ENCODE measurements at regions not wholly inside any gene's neighbourhood (a gene's known extent, or its start where the extent isn't known, plus 50 kb on each side); places are given as distances from the start of the nearest gene placed in this dataset.

DNA sequence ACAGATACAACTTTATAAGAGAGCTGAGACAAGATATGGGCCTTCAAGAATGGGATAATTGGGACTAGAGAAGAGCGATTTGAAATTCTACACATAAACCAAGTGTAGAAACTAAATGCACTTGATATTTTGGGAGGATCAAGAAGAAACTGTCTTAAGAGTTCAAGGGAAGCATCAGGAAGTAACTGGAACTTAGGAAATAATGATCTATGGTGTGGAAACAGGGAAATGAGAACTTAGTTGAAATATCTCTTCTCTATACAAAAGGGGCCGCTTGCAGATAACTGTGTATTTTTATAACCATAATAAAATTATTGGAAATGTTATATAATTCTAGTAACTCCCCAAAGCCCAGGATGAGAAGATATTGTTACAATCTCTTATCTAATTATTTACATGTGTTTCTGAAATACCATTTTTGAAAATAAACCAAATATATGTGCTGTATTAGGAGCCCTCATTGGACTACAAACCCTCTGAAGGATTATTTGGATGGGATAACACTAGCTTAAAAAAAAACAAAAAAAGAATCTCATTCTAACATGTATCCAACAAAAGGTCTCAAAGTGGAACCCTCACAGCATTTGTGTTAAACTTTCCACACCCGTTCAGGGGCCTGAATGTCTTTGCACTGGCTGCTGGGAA is 84.7 kb upstream of the FLRT2 start:
- Histone ChIP-seq H3K27ac (ENCODE audit: low read depth, low read length) (no peak overlapping the region), H3K4me1 (ENCODE audit: control insufficient read depth in 1 of 2, insufficient read depth in 2 of 2, low read length in 2 of 2) (no peaks in the 10 kb centered on the region), H3K36me3 (ENCODE audit: control insufficient read depth in 1 of 2, insufficient read depth in 2 of 2, low read length in 2 of 2) (no peaks in the 10 kb centered on the region), H3K27me3 (ENCODE audit: control insufficient read depth in 1 of 2, insufficient read depth in 2 of 2, low read length in 2 of 2) (no peaks in the 10 kb centered on the region), H3K9ac (ENCODE audit: low read depth in 1 of 2, low read length in 2 of 2) (no peak overlapping the region), H3K9me3 (ENCODE audit: control insufficient read depth in 1 of 2, low read length in 2 of 2) (peaks cover 0 to 9% of the 10 kb centered on the region in 2 donors), H3K4me3 (ENCODE audit: low read depth in 1 of 2, low read length in 2 of 2) (no peak overlapping the region)

DNA sequence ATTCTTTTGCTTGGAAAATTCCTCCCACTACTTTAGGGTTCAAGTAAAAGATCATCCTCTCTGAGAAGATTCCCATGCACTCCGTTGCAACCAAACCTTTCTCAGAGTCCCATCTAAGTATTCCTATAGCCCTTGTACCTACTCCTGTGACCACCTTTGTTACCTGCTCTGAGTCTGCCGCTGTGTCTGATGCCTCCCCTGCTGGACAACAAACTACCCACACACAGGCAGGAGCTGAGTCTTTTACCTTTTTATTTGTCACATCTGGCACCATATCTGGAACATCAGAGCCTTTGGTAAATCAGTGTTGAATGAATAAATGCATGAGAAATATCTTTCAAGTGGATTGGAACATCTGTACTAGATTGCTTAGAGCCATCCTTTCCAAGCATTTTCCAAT is 82.1 kb upstream of the FLRT2 start:
- no peak overlapping the region for H3K9ac ChIP-seq (ENCODE audit: low read depth in 1 of 2, low read length in 2 of 2)
- no peaks in the 10 kb centered on the region for H3K27me3 ChIP-seq (ENCODE audit: control insufficient read depth in 1 of 2, insufficient read depth in 2 of 2, low read length in 2 of 2)
- no peak overlapping the region for H3K4me3 ChIP-seq (ENCODE audit: low read depth in 1 of 2, low read length in 2 of 2)
- no peaks in the 10 kb centered on the region for H3K36me3 ChIP-seq (ENCODE audit: control insufficient read depth in 1 of 2, insufficient read depth in 2 of 2, low read length in 2 of 2)
- peaks cover 0 to 12% of the 10 kb centered on the region in 2 donors for H3K9me3 ChIP-seq (ENCODE audit: control insufficient read depth in 1 of 2, low read length in 2 of 2)
- no peaks in the 10 kb centered on the region for H3K4me1 ChIP-seq (ENCODE audit: control insufficient read depth in 1 of 2, insufficient read depth in 2 of 2, low read length in 2 of 2)
- H3K27ac ChIP-seq (ENCODE audit: low read depth, low read length): no peak overlapping the region

DNA sequence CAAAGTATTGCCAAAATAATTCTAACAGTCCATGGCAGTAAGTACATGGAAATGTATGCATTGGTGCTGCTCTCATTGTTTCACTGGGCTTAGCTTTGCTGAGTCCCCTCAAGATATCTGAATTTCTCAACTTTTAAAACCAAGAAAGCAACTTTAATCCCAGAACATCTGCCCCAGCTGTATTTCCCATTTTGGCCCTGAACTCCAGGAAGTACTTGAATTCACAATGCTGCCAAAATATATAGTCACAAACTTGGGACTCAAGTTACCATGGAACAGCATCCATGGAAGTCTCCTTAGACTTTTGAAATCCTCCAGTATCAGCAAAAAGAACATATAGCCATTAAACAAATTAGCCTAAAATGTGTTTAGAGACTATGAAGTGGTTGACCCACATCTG is 78.5 kb upstream of the FLRT2 start:
- Histone ChIP-seq H3K27ac (ENCODE audit: low read depth, low read length) (no peak overlapping the region), H3K9me3 (ENCODE audit: control insufficient read depth in 1 of 2, low read length in 2 of 2) (peaks cover 0 to 6% of the 10 kb centered on the region in 2 donors), H3K4me1 (ENCODE audit: control insufficient read depth in 1 of 2, insufficient read depth in 2 of 2, low read length in 2 of 2) (no peaks in the 10 kb centered on the region), H3K9ac (ENCODE audit: low read depth in 1 of 2, low read length in 2 of 2) (no peak overlapping the region), H3K4me3 (ENCODE audit: low read depth in 1 of 2, low read length in 2 of 2) (no peak overlapping the region), H3K36me3 (ENCODE audit: control insufficient read depth in 1 of 2, insufficient read depth in 2 of 2, low read length in 2 of 2) (no peaks in the 10 kb centered on the region), H3K27me3 (ENCODE audit: control insufficient read depth in 1 of 2, insufficient read depth in 2 of 2, low read length in 2 of 2) (no peaks in the 10 kb centered on the region)

DNA sequence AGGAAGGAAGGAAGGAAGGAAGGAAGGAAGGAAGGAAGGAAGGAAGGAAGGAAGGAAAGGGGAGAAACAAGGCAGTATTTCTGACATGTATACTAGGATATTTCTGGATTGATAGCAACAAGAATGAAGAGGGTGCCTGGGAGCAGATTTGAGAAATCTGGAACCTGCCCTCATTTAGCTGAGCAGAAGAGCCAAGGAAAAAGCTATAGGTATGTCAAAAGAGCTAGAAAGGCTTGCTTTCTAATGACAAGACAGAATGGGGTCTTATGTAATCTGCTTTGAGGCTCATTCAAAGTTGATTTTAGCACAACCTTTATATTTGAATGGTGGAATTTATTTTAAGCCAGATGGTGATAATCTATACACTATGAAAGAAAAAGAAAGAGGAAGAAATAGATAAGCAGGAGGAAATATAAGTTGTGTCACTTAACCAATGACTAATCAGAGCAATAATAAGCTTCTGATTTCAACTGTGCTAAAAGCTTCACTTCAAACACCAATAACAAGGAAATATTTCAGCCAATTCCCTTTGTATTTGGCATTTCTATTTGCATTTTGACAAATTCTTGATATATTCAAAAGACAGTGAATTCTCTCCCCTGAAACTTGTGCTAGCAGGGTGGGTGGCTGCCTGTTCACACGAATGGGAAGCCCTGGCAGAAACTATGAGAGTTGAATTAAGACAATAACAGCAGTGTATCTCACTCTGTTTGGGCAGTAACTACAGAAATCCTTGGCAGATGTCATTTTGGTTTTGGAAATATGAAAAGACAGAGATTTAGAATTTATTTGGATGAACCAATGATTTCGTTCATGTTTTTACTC is 76.3 kb upstream of the FLRT2 start:
- peaks cover 0 to 4% of the 10 kb centered on the region in 2 donors for H3K9me3 ChIP-seq (ENCODE audit: control insufficient read depth in 1 of 2, low read length in 2 of 2)
- no peak overlapping the region for H3K9ac ChIP-seq (ENCODE audit: low read depth in 1 of 2, low read length in 2 of 2)
- no peaks in the 10 kb centered on the region for H3K27me3 ChIP-seq (ENCODE audit: control insufficient read depth in 1 of 2, insufficient read depth in 2 of 2, low read length in 2 of 2)
- no peaks in the 10 kb centered on the region for H3K36me3 ChIP-seq (ENCODE audit: control insufficient read depth in 1 of 2, insufficient read depth in 2 of 2, low read length in 2 of 2)
- no peaks in the 10 kb centered on the region for H3K4me1 ChIP-seq (ENCODE audit: control insufficient read depth in 1 of 2, insufficient read depth in 2 of 2, low read length in 2 of 2)
- no peak overlapping the region for H3K4me3 ChIP-seq (ENCODE audit: low read depth in 1 of 2, low read length in 2 of 2)
- no peak overlapping the region for H3K27ac ChIP-seq (ENCODE audit: low read depth, low read length)

DNA sequence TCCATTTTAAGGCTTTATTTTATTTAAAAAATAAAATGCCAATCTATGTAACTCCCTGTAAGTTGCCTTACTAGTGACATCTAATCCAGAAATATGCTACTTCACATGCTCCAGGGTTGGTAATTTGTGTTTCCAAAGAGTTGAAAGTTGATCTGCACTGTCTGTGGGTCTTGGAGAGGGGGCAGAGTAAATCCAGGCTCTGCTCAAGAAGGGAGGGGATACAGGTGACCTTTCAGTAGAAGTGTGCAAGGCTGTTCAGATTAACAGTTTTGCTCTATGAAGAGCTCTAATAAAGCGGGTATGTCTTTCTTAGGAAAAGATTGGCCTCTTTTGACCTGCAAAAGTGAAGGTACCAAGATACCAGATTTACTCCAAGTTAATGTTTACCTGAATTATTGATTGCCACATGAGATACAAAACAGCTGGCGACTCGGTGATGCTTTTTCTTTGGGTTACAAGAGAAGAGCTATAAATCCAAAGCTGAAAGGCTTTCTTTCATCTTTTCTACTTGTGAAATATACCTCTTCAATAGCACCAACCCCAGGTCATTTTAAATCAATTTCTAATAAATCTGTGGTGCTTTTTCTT is 75.6 kb upstream of the FLRT2 start:
- Histone ChIP-seq H3K9ac (ENCODE audit: low read depth in 1 of 2, low read length in 2 of 2) (no peak overlapping the region), H3K27me3 (ENCODE audit: control insufficient read depth in 1 of 2, insufficient read depth in 2 of 2, low read length in 2 of 2) (no peaks in the 10 kb centered on the region), H3K27ac (ENCODE audit: low read depth, low read length) (no peak overlapping the region), H3K4me3 (ENCODE audit: low read depth in 1 of 2, low read length in 2 of 2) (no peak overlapping the region), H3K36me3 (ENCODE audit: control insufficient read depth in 1 of 2, insufficient read depth in 2 of 2, low read length in 2 of 2) (no peaks in the 10 kb centered on the region), H3K4me1 (ENCODE audit: control insufficient read depth in 1 of 2, insufficient read depth in 2 of 2, low read length in 2 of 2) (no peaks in the 10 kb centered on the region), H3K9me3 (ENCODE audit: control insufficient read depth in 1 of 2, low read length in 2 of 2) (peaks cover 0 to 4% of the 10 kb centered on the region in 2 donors)

DNA sequence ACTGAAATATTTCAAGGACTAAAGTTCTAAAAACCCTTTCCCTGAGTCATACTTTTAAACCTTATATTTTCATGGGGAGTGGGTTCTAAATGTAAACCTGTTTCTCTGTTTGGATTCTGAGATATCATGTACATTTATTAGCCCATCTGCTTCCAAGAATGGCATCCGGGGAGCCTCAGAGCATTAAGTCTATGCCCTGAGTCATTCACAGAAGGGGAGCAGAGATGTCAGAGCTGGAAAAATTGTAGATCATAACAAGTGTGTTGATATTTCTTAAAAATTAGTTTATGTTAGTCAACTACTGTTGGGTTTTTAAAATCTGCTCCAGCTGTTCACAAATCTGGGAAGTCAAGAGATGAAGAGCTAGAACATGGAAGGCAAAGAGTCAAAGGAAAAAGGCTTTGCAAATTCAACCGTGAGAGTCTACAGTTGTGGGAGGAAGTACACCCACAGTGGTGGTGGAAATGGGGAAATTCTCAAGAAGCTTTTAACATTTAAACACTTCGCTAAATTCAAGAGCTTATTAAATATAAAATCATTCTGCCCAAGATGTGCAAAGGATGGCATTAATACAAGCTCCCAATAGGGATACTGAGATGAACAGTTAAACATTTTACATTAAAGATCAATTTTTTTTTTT is 70.5 kb upstream of the FLRT2 start:
- H3K9me3 ChIP-seq (ENCODE audit: control insufficient read depth in 1 of 2, low read length in 2 of 2): peaks cover 3 to 5% of the 10 kb centered on the region in 2 donors
- no peak overlapping the region for H3K9ac ChIP-seq (ENCODE audit: low read depth in 1 of 2, low read length in 2 of 2)
- H3K36me3 ChIP-seq (ENCODE audit: control insufficient read depth in 1 of 2, insufficient read depth in 2 of 2, low read length in 2 of 2): no peaks in the 10 kb centered on the region
- H3K4me1 ChIP-seq (ENCODE audit: control insufficient read depth in 1 of 2, insufficient read depth in 2 of 2, low read length in 2 of 2): no peaks in the 10 kb centered on the region
- no peaks in the 10 kb centered on the region for H3K27me3 ChIP-seq (ENCODE audit: control insufficient read depth in 1 of 2, insufficient read depth in 2 of 2, low read length in 2 of 2)
- no peak overlapping the region for H3K4me3 ChIP-seq (ENCODE audit: low read depth in 1 of 2, low read length in 2 of 2)
- no peak overlapping the region for H3K27ac ChIP-seq (ENCODE audit: low read depth, low read length)

DNA sequence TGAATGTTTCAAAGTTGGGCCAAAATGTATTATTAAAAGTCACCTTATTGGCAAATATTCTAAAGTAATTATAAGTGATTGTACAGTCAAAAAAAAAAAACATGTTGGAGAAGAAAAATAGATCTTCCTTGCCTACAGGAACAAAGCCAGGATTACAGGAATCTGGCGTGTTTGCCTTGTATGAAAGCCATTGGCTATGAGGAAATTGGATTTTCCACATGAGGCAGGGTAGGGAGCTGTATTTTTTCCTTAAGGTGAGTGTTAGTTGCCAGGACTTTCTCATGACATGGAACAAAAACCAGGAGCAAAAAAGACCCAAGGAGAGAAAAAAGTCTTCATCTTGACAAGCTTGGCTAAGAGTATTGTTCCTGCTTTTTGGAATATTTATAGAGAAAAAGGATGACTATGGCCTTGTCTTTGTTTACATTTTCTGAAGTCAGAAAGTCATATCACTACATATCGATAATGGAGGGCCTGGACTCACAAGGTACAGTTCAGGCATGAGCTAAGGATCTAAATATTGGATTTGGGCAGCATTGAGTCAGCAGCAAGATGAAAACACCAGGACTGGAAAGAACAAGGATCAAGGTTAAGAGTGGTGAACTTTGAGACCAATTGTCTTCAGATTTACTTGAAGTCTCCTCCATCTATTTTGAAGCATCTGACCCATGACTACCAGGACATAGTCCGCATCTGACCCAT is 68.4 kb upstream of the FLRT2 start:
- peaks cover 3 to 7% of the 10 kb centered on the region in 2 donors for H3K9me3 ChIP-seq (ENCODE audit: control insufficient read depth in 1 of 2, low read length in 2 of 2)
- H3K4me1 ChIP-seq (ENCODE audit: control insufficient read depth in 1 of 2, insufficient read depth in 2 of 2, low read length in 2 of 2): no peaks in the 10 kb centered on the region
- no peaks in the 10 kb centered on the region for H3K36me3 ChIP-seq (ENCODE audit: control insufficient read depth in 1 of 2, insufficient read depth in 2 of 2, low read length in 2 of 2)
- no peak overlapping the region for H3K4me3 ChIP-seq (ENCODE audit: low read depth in 1 of 2, low read length in 2 of 2)
- no peak overlapping the region for H3K9ac ChIP-seq (ENCODE audit: low read depth in 1 of 2, low read length in 2 of 2)
- H3K27ac ChIP-seq (ENCODE audit: low read depth, low read length): no peak overlapping the region
- no peaks in the 10 kb centered on the region for H3K27me3 ChIP-seq (ENCODE audit: control insufficient read depth in 1 of 2, insufficient read depth in 2 of 2, low read length in 2 of 2)

DNA sequence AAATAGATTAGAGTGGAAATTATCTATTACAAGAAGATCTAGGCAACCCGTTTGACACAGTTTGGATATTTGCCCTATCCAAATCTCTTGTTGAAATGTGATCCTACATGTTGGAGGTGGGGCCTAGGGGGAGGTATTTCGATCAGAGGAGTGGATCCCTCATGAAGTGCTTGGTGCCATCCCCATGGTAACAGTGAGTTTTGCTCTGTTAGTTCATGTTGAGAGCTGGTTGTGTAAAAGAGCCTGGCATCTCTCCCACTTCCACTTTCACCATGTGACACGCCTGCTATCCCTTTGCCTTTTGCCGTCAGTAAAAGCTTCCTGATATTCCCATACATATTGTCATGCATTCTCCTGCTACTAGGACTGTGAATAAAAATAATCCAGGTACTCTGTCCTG is 66.4 kb upstream of the FLRT2 start:
- Histone ChIP-seq H3K9ac (ENCODE audit: low read depth in 1 of 2, low read length in 2 of 2) (no peak overlapping the region), H3K4me3 (ENCODE audit: low read depth in 1 of 2, low read length in 2 of 2) (no peak overlapping the region), H3K9me3 (ENCODE audit: control insufficient read depth in 1 of 2, low read length in 2 of 2) (peaks cover 3 to 5% of the 10 kb centered on the region in 2 donors), H3K27me3 (ENCODE audit: control insufficient read depth in 1 of 2, insufficient read depth in 2 of 2, low read length in 2 of 2) (no peaks in the 10 kb centered on the region), H3K36me3 (ENCODE audit: control insufficient read depth in 1 of 2, insufficient read depth in 2 of 2, low read length in 2 of 2) (no peaks in the 10 kb centered on the region), H3K27ac (ENCODE audit: low read depth, low read length) (no peak overlapping the region), H3K4me1 (ENCODE audit: control insufficient read depth in 1 of 2, insufficient read depth in 2 of 2, low read length in 2 of 2) (no peaks in the 10 kb centered on the region)

DNA sequence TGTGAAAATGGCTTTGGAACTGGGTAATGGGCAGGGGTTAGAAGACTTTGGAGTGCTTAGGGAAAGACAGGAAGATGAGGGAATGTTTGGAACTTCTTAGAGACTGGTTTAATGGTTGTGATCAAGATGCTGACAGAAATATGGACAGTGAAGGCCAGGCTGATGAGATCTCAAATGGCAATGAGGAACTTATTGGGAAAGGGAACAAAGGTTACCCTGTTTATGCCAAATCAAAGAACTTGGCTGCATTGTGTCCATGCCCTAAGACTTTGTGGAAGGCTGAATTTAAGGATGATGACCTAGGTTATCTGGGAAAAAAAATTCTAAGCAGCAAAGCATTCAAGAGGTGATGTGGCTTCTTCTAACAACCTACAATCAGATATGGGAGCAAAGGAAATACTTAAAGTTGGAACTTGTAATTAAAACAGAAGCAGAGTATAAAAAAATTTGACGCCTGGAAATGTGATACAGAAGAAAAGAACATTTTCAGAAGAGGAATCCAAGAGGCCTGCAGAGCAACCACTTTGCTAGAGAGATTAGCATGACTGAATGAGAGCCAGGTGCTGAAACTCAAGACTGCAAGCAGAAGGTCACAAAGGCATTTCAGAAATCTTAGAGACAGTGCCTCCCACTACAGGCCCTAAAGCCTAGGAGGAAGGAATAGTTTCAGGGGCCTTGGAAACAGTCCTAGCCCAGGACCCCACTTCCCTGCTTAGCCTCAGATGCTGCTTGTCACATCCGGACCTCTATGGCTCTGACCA is 65.6 kb upstream of the FLRT2 start:
- Histone ChIP-seq H3K36me3 (ENCODE audit: control insufficient read depth in 1 of 2, insufficient read depth in 2 of 2, low read length in 2 of 2) (no peaks in the 10 kb centered on the region), H3K9ac (ENCODE audit: low read depth in 1 of 2, low read length in 2 of 2) (no peak overlapping the region), H3K4me1 (ENCODE audit: control insufficient read depth in 1 of 2, insufficient read depth in 2 of 2, low read length in 2 of 2) (no peaks in the 10 kb centered on the region), H3K4me3 (ENCODE audit: low read depth in 1 of 2, low read length in 2 of 2) (no peak overlapping the region), H3K27ac (ENCODE audit: low read depth, low read length) (no peak overlapping the region), H3K9me3 (ENCODE audit: control insufficient read depth in 1 of 2, low read length in 2 of 2) (peaks cover 3 to 5% of the 10 kb centered on the region in 2 donors), H3K27me3 (ENCODE audit: control insufficient read depth in 1 of 2, insufficient read depth in 2 of 2, low read length in 2 of 2) (no peaks in the 10 kb centered on the region)
